ENCODE measurements at regions not wholly inside any gene's neighbourhood (a gene's known extent, or its start where the extent isn't known, plus 50 kb on each side); places are given as distances from the start of the nearest gene placed in this dataset.

GRCh38 chr5:152125661-152126205, 201.1 kb upstream of the GLRA1 start:
- TF ChIP-seq CTCF (conservative IDR thresholded peaks at IDR 0.05; ENCODE audit: low read depth, low read length), result no peak
- DNase-seq (ENCODE audit: low read depth), result no peak
- H3K4me3 ChIP-seq (ENCODE audit: low read depth, low read length), result no peak overlapping the region

GRCh38 chr5:152124409-152125041, 199.9 kb upstream of the GLRA1 start:
- no peak for TF ChIP-seq CTCF (conservative IDR thresholded peaks at IDR 0.05; ENCODE audit: low read depth, low read length)
- no peak for DNase-seq (ENCODE audit: low read depth)
- no peak overlapping the region for H3K4me3 ChIP-seq (ENCODE audit: low read depth, low read length)

GRCh38 chr5:152118676-152119470, 194.2 kb upstream of the GLRA1 start:
- no peak for DNase-seq (ENCODE audit: low read depth)
- H3K4me3 ChIP-seq (ENCODE audit: low read depth, low read length), result no peak overlapping the region
- no peak for TF ChIP-seq CTCF (conservative IDR thresholded peaks at IDR 0.05; ENCODE audit: low read depth, low read length)

- no peak overlapping the region for H3K4me3 ChIP-seq (ENCODE audit: low read depth, low read length)
- TF ChIP-seq CTCF (conservative IDR thresholded peaks at IDR 0.05; ENCODE audit: low read depth, low read length), result no peak
- no peak for DNase-seq (ENCODE audit: low read depth)
Measured at GRCh38 chr5:152116934-152117333, 192.3 kb upstream of the GLRA1 start.

- peak; percentile 9 for DNase-seq (ENCODE audit: low read depth)
- no peak overlapping the region for H3K4me3 ChIP-seq (ENCODE audit: low read depth, low read length)
- no peak for TF ChIP-seq CTCF (conservative IDR thresholded peaks at IDR 0.05; ENCODE audit: low read depth, low read length)
Measured at GRCh38 chr5:152113401-152113800, 188.8 kb upstream of the GLRA1 start.

GRCh38 chr5:152107220-152107619, 182.6 kb upstream of the GLRA1 start:
- no peak for DNase-seq (ENCODE audit: low read depth)
- no peak for TF ChIP-seq CTCF (conservative IDR thresholded peaks at IDR 0.05; ENCODE audit: low read depth, low read length)
- no peak overlapping the region for H3K4me3 ChIP-seq (ENCODE audit: low read depth, low read length)

Data from choroid plexus epithelial cell (primary cell).